ENCODE measurements at regions not wholly inside any gene's neighbourhood (a gene's known extent, or its start where the extent isn't known, plus 50 kb on each side); places are given as distances from the start of the nearest gene placed in this dataset.
"Not testable (repeated sequence)": the region's sequence is repeated elsewhere in the genome, so short reads cannot be mapped to it uniquely, and the experiment has no call there.

DNA sequence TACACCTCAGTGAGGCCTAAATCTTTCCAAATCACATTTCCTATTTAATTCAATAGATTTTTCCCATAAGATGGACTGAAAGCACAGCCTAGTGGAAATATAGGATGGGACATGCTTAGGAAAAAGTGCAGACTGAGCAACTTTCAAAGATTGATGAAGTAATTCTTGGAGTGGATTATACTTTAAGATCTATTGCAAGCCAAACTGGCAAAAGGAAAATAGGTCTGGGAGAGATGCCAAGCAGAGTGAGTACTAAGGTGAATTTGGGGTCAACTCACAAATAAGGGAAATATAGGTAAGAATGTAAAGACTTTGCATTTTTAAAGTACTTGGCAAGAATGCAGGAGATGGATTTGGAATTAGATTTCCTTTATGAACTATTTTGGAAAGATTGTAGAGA is 170.2 kb upstream of the FOXG1 start:
- peak; percentile 23 for DNase-seq
- H3K4me3 ChIP-seq = no peak overlapping the region
- no peaks in the 10 kb centered on the region for H3K27me3 ChIP-seq
- H3K9me3 ChIP-seq = no peaks in the 10 kb centered on the region
- no peaks in the 10 kb centered on the region for H3K36me3 ChIP-seq

DNA sequence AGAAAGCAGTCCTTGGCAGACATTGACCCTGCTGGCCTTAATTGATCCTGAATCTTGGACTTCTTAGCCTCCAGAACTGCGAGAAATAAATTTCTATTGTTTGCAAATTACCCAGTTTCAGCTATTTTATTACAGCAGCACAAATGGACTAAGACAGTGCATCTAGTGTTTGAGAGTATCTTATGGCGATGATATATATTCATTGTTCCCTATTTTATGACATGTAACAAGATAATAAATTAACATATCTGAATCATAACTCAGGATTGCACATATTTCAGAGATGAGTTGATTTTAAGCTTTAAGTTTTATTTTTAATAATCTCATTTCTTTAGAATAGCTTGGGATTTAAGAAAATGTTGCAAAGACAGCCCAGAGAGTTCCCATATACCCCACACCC is 167.4 kb upstream of the FOXG1 start:
- Histone ChIP-seq H3K36me3 (no peaks in the 10 kb centered on the region), H3K4me3 (no peak overlapping the region), H3K27me3 (no peaks in the 10 kb centered on the region), H3K9me3 (no peaks in the 10 kb centered on the region)
- no peak for DNase-seq

DNA sequence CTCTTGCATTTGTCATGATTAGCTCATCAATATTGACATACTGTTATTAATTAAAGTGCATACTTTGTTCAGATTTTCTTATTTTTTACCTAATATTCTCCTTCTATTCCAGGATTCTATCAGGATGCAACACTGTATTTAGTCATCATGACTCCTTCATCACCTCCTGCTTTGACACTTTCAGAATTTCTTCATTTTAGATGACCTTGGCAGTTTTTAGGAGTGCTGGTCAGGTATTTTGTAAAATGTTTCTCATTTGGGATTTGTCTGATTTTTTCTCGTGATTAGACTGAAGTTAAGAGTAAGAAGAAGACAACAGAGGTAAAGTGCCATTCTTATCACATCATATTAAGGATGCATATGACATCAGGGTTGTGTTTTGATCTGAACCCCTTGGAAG is 167.0 kb upstream of the FOXG1 start:
- no peaks in the 10 kb centered on the region for H3K9me3 ChIP-seq
- H3K27me3 ChIP-seq = no peaks in the 10 kb centered on the region
- H3K4me3 ChIP-seq = no peak overlapping the region
- DNase-seq = no peak
- H3K36me3 ChIP-seq = no peaks in the 10 kb centered on the region

DNA sequence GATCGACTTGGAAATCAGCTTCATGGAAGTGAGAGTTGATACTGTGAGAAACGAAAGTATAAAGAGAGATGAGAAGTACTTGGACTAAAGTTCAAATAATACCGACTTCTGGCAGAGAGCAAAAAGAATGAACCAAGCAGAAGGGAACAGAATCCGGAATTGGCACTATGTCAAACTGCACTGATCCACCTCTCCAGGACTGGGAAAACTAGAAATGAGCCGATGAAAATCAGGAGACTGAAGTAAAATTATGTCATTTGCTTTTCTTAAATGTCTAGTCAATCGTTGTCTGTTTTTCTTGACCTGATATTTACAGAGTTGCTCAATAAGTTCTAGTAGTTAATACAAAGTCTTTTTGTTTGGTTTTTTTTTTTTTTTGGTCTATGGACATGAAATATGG is 163.0 kb upstream of the FOXG1 start:
- no peak for DNase-seq
- Histone ChIP-seq H3K9me3 (no peaks in the 10 kb centered on the region), H3K4me3 (peak overlapping the region; percentile 5; the same call in 1 of the 2 replicates), H3K27me3 (no peaks in the 10 kb centered on the region), H3K36me3 (no peaks in the 10 kb centered on the region)

DNA sequence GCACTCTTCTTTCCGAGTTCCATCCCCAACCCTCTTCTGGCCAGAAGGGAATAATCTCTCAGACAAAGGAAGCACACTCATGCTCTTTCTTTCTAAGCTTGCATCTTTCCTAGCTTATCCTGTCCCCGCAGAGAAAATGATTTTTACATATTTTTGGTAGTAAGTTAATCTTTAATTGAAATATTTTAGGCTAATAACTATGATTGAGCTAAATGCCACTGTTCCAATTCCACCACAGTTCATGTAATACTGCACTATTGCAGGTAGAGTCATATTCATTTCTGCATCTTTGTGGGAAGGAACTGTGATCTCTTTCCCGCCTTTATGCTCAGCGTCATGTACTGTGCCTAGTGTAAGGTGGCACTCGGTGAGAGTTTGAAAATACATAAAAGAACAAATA is 158.9 kb upstream of the FOXG1 start:
- no peak for DNase-seq
- no peaks in the 10 kb centered on the region for H3K36me3 ChIP-seq
- no peaks in the 10 kb centered on the region for H3K9me3 ChIP-seq
- no peaks in the 10 kb centered on the region for H3K27me3 ChIP-seq
- H3K4me3 ChIP-seq = no peak overlapping the region

DNA sequence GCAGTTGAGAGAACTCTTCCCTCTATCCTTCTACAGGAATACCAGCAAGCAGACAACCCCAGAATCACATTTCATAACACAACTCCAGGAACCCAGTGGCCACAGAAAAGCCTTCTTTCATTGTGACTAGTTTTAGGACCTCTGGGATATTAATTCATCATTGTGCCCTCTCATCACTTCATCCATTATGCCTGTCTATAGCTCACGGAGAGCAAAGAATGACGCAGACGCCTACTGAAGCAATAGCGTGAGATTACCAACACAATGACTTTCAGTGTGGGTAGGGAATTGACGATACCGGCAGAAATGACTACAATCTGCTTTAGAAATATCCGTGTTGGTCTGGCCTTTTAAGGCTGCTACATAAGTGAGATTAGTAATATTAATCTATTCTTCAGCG is 158.1 kb upstream of the FOXG1 start:
- DNase-seq = no peak

DNA sequence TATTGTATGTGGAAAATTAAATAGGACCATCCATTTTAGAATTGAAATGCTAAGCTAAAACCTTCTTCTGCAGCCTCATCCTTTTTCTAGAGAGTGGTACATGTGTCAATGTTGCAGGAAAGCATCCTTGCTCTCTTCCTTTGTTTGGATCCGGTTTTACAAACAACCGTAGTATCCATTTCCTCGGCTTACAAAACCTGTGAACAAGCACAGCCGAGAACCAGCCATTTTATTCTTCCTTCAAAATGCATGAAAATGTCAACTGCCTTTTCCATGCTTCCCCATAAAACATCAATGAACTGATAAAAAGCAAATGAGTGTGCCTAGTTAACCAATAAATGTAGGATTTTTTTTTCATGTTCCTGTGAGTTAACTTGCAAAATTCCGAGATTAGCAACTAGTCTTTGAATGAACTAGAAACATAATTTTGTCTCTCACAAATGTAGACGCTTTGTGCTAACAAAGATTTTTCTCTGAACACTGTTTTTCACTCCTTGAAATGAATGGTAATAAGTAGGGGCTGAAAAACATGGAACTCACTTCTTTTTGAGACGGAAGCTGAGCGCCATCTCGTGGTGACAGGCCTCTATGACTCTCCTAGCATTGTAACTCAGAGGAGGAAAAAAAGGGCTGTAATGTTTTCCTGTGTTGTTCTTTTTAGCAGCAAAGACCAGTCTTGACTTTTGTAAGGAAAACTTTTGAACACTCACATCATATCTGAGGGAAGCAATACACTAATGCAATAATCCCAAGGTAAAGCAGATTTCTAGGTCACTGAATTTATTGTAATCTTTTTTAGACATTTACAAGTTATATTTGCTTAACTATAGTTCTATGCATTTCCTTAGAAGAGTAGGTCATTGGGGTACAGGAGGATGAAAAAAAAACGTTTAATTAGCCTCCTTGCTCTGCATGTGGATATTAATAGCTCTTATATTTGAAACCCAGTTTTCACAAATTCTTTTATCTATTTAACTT is 157.4 kb upstream of the FOXG1 start:
- H3K4me3 ChIP-seq = no peak overlapping the region
- H3K9me3 ChIP-seq = no peaks in the 10 kb centered on the region
- DNase-seq = peak; percentile 13
- H3K27me3 ChIP-seq = no peaks in the 10 kb centered on the region
- H3K36me3 ChIP-seq = no peaks in the 10 kb centered on the region

More for the DNA sequence above, 158.1 kb upstream of the FOXG1 start:
- no peaks in the 10 kb centered on the region for H3K36me3 ChIP-seq
- no peaks in the 10 kb centered on the region for H3K9me3 ChIP-seq
- H3K27me3 ChIP-seq = no peaks in the 10 kb centered on the region
- H3K4me3 ChIP-seq = no peak overlapping the region

DNA sequence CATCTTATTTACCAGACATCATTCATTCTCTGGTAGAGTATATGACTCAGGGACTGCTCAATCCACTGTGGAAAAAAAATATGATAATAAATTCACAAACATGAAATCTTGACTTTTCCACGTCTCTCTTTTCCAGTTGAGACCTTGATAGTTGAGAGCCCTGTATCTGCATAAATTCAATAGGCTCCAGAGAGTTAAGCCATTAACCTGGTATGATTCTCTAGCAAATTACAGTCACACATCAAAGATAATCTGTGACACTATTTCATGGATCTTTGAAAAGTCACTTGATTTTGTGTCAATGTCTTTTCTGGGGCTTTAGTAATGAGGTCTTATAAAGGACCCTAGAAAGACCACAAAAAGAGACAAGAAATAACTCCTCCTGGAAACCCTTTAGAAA is 154.2 kb upstream of the FOXG1 start:
- H3K9me3 ChIP-seq = no peaks in the 10 kb centered on the region

DNA sequence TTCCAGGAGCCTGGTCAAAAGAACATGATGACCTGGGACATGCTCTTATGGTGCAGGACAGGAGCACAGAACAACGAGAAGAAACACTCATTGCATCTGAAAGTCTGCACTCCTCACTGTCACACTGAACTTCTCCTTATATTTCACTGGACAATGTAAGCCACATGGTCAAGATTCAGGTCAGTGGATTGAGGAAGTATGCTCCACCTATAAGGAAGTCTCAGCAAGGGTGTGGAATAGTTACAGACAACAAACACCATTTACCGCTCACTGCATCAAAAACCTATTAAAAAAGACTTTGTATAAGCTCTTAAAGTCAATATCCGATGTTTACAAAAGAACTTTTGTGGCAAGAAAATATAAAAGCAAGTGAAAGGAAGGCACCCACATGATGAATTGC is 153.1 kb upstream of the FOXG1 start:
- Histone ChIP-seq H3K4me3 (no peak overlapping the region), H3K36me3 (no peaks in the 10 kb centered on the region), H3K27me3 (no peaks in the 10 kb centered on the region), H3K9me3 (no peaks in the 10 kb centered on the region)
- DNase-seq = no peak

More for the DNA sequence above, 154.2 kb upstream of the FOXG1 start:
- no peak overlapping the region for H3K4me3 ChIP-seq
- H3K27me3 ChIP-seq = no peaks in the 10 kb centered on the region
- DNase-seq = no peak
- H3K36me3 ChIP-seq = no peaks in the 10 kb centered on the region

DNA sequence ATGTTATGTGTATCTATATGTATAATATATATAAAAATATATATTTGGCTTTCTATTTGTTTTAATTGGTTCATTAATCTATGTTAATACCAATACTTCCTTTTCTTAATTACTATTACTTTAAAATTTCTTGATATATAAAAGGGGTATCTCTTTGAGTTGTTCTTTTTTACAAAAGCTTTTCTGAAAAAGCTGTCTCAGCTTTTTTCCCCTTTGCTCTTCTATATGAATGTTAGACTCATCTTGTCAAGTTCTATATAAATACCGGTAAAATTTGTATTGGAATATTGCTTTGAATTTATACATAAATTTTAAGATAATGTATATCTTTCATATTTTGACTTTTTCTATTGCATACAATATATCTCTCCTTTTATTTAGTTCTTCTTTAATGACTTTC is 139.8 kb upstream of the FOXG1 start:
- DNase-seq = no peak
- Histone ChIP-seq H3K36me3 (no peaks in the 10 kb centered on the region), H3K27me3 (no peaks in the 10 kb centered on the region), H3K9me3 (no peaks in the 10 kb centered on the region), H3K4me3 (no peak overlapping the region)

DNA sequence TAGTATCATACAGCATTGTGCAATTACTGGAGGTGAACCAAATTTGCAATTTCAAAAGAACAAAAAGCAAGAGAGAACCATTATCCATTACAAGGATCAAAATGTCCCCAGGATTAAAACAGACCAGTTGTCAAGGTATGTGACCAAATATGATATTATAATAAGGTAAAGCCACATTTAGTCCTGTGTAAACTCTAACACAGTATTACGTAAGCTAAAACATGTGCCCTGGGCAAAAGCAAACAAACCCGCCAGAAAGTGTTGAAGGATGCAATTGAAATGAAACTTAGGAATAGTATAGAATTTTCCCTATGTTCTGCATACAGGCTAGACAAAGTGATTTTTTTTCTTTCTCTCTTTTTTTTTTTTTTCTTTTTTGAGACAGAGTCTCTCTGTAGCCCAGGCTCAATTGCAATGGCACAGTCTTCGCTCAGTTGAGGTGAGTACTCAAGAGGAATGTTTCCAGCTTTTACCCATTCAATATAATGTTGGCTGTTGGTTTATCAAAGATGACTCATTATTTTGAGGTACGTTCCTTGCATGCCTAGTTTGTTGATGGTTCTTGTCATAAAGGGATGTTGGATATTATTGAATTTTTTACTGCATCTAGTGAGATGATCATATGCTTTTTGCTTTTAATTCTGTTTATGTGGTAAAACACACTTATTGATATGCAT is 137.1 kb upstream of the FOXG1 start:
- Histone ChIP-seq H3K36me3 (no peaks in the 10 kb centered on the region), H3K9me3 (no peaks in the 10 kb centered on the region), H3K27me3 (no peaks in the 10 kb centered on the region), H3K4me3 (no peak overlapping the region)
- DNase-seq = no peak

DNA sequence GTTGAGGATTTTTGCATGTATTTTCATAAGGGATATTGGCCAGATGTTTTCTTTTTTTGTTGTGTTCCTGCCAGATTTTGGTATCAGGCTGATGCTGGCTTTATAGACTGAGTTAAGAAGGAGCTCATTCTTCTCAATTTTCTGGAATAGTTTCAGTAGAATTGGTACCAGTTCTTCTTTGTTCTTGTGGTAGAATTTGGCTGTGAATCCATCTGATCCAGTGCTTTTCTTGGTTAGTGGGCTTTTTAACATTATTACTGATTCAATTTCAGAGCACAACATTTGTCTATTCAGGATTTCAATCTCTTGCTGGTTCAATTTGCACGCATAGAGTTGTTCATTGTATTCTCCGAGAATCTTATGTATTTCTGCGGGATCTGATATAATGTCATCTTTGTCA is 136.5 kb upstream of the FOXG1 start:
- Histone ChIP-seq H3K4me3 (no peak overlapping the region), H3K36me3 (no peaks in the 10 kb centered on the region), H3K27me3 (no peaks in the 10 kb centered on the region), H3K9me3 (no peaks in the 10 kb centered on the region)
- no peak for DNase-seq

DNA sequence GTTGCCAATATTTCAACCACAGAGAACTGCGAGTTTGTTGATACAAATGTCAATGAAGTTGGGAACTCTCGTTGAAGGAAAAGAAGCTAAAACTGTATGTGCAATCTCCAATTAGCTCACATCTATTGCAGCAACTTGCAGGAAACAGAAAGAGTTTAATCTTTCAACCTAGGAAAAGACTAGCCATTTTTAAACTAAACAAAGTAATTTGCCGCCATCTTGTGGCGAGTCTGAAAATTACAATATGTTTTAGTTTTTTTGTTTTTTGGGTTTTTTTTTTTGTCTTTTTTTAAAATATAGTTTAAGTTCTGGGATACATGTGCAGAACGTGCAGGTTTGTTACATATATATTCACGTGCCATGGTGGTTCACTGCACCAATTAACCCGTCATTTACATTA is 131.2 kb upstream of the FOXG1 start:
- Histone ChIP-seq H3K27me3 (no peaks in the 10 kb centered on the region), H3K9me3 (no peaks in the 10 kb centered on the region), H3K4me3 (no peak overlapping the region), H3K36me3 (no peaks in the 10 kb centered on the region)
- no peak for DNase-seq

DNA sequence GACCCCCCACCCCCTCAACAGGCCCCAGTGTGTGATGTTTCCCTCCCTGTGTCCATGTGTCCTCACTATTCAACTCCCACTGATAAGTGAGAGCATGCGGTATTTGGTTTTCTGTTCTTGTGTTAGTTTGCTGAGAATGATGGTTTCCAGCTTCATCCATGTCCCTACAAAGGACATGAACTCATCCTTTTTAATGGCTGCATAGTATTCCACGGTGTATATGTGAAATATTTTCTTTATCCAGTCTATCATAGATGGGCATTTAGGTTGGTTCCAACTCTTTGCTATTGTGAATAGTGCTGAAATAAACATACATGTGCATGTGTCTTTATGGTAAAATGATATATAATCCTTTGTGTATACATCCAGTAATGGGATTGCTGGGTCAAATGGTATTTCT is 130.8 kb upstream of the FOXG1 start:
- not testable (repeated sequence) for H3K27me3 ChIP-seq, DNase-seq, H3K9me3 ChIP-seq, H3K4me3 ChIP-seq, H3K36me3 ChIP-seq

DNA sequence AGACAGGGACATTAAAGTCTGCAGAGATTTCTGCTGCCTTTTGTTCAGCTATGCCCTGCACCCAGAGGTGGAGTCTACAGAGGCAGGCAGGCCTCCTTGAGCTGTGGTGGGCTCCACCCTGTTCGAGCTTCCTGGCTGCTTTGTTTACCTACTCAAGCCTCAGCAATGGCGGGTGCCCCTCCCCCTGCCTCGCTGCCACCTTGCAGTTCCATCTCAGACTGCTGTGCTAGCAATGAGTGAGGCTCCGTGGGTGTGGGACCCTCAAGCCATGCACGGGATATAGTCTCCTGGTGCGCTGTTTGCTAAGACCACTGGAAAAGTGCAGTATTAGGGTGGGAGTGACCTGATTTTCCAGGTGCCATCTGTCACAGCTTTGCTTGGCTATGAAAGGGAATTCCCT is 125.4 kb upstream of the FOXG1 start:
- H3K27me3 ChIP-seq, H3K36me3 ChIP-seq, DNase-seq, H3K4me3 ChIP-seq, H3K9me3 ChIP-seq: not testable (repeated sequence)

DNA sequence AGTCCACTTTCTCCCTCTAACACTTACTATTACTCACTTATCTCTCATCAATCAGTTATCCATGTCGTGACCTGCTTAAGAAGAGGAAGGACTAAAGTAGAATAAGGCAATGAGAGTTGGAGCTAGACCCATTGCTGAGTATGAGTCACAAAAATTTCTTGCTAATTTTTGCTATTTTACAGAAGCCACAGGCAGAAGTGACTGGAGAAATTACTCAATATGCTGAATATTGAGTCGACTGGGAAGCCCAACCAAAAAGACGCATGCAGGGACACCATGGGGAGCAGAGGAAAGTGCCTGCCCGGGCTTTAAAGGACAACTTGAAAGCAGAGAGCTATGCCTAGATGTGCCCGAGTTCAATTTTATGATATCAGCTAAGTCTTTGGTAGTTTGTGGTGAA is 115.4 kb upstream of the FOXG1 start:
- H3K9me3 ChIP-seq = no peaks in the 10 kb centered on the region; the same call in 1 of the 2 replicates
- no peak overlapping the region for H3K4me3 ChIP-seq
- H3K27me3 ChIP-seq = no peaks in the 10 kb centered on the region
- DNase-seq = no peak
- H3K36me3 ChIP-seq = no peaks in the 10 kb centered on the region

DNA sequence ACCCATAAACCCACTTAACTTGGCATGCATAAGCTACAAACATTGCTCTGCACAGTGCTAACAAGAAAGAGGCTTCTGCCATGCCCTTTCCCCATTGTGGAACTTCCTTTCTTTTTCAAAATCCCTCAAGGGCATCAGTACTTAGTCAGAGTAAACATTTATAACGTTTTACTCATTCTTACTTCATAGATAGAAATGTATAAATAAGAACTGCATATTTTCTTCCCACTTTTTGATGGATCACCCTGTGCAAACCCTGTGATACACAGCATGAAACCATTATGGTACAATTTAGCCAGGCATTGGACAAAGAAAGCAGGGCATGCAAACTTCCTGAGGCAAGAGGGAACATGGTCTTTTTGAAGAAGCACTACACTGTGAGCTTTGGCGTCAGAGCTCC is 113.8 kb upstream of the FOXG1 start:
- Histone ChIP-seq H3K27me3 (no peaks in the 10 kb centered on the region), H3K36me3 (no peaks in the 10 kb centered on the region), H3K9me3 (no peaks in the 10 kb centered on the region; the same call in 1 of the 2 replicates), H3K4me3 (no peak overlapping the region)
- peak; percentile 7 for DNase-seq

DNA sequence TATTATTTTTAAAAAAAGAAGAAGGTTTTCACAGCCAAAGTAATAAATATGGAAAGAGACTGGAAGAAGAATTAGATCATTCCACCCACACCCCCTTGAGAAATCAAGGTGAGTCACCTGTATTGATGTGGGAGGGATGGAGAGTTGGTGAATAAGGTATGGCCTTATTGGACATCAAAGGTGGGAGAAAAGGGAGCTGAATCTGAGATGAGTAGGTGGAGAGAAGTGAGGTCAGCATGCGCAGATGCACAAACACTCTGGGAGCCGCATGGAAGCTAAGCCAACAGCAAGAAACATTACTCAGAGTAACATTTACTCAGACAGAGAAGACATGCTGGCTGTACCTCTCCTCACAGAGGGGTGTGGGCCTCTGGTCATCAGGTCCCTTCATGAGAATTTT is 113.1 kb upstream of the FOXG1 start:
- H3K27me3 ChIP-seq = no peaks in the 10 kb centered on the region
- no peak for DNase-seq
- no peaks in the 10 kb centered on the region; the same call in 1 of the 2 replicates for H3K9me3 ChIP-seq
- H3K4me3 ChIP-seq = no peak overlapping the region
- H3K36me3 ChIP-seq = no peaks in the 10 kb centered on the region

Data from MG63 (cell line).